H1 (cell line): ENCODE measurements at regions not wholly inside any gene's neighbourhood (a gene's known extent, or its start where the extent isn't known, plus 50 kb on each side); places are given as distances from the start of the nearest gene placed in this dataset.

Source experiments
- CTCF ChIA-PET: fragments of 300-600 bp; sonication (Branson Sonifier 250); formaldehyde crosslinking; loops from one replicate; lab custom pipeline; 2021; ENCODE audit not compliant: partially characterized antibody; lab: Charles Lee
- POLR2A ChIA-PET: fragments of 300-600 bp; sonication (Branson Sonifier 250); formaldehyde crosslinking; loops from one replicate; lab custom pipeline; 2021; ENCODE audit warnings: inconsistent platforms; ENCODE audit not compliant: partially characterized antibody; lab: Charles Lee
- DNase-seq, 2 experiments: peaks; one replicate each; pipeline versions ENCODE4 v3.0.0 to v3.0.0-alpha.2; 2010 to 2022; ENCODE audit warnings: low spot score in 2 of 2, low read depth in 1 of 2, mixed read lengths in 1 of 2
- FAIRE-seq: peaks from 2 replicates; lab custom pipeline; 2011; peaks lifted over from hg19 to GRCh38; lab: Jason Lieb, UNC
- H2AFZ ChIP-seq: 2 replicates; pipeline ENCODE4 v1.8.1; 2012; ENCODE audit warnings: low read length, inconsistent platforms
- H2AK5ac ChIP-seq: 2 replicates; pipeline ENCODE4 v1.6.1; 2013; ENCODE audit warnings: low read depth, low read length
- H2BK120ac ChIP-seq: replicated peaks from 2 replicates; pipeline ENCODE3; 2013; ENCODE audit warnings: low read depth, low read length, inconsistent platforms
- H2BK12ac ChIP-seq: 2 replicates; pipeline ENCODE4 v1.6.1; 2013; ENCODE audit warnings: low read depth, low read length
- H2BK15ac ChIP-seq: 2 replicates; pipeline ENCODE4 v1.6.1; 2013; ENCODE audit warnings: low read length
- H2BK20ac ChIP-seq: 2 replicates; pipeline ENCODE4 v1.6.1; 2013; ENCODE audit warnings: low read length
- H2BK5ac ChIP-seq: 2 replicates; pipeline ENCODE4 v1.6.1; 2013; ENCODE audit warnings: low read depth, low read length
- H3K14ac ChIP-seq: 2 replicates; pipeline ENCODE4 v1.6.1; 2013; ENCODE audit warnings: inconsistent platforms; ENCODE audit not compliant: insufficient read length
- H3K18ac ChIP-seq: 2 replicates; pipeline ENCODE4 v1.6.1; 2013; ENCODE audit warnings: low read length; ENCODE audit errors: extremely low read depth
- H3K23ac ChIP-seq: 2 replicates; pipeline ENCODE4 v1.6.1; 2013; ENCODE audit warnings: inconsistent platforms; ENCODE audit not compliant: insufficient read length
- H3K23me2 ChIP-seq: 2 replicates; pipeline ENCODE4 v1.6.1; 2013; ENCODE audit warnings: low read depth, low read length
- H3K27ac ChIP-seq: 2 replicates; pipeline ENCODE4 v1.6.1; 2011; ENCODE audit warnings: low read depth, low read length, inconsistent platforms
- H3K27me3 ChIP-seq, 4 experiments: replicated peaks in 1 of 4; 1 replicate in 1 of 4; 2 replicates in 3 of 4; pipeline versions ENCODE4 v1.6.1 to v1.8.1; 2011 to 2013; ENCODE audit warnings: low read length in 3 of 4, mild to moderate bottlenecking in 3 of 4, inconsistent platforms in 2 of 4, mixed read lengths in 2 of 4, moderate library complexity in 1 of 4; ENCODE audit not compliant: control insufficient read depth in 3 of 4, insufficient read depth in 3 of 4; ENCODE audit errors: extremely low read depth in 1 of 4
- H3K36me3 ChIP-seq, 4 experiments: 2 replicates each; pipeline versions ENCODE4 v1.6.1 to v1.8.1; 2011 to 2013; ENCODE audit warnings: mild to moderate bottlenecking in 4 of 4, low read length in 3 of 4, moderate library complexity in 2 of 4, control low read depth in 1 of 4, inconsistent platforms in 1 of 4; ENCODE audit not compliant: insufficient read depth in 4 of 4, control insufficient read depth in 2 of 4
- H3K4ac ChIP-seq: replicated peaks from 2 replicates; pipeline ENCODE3; 2013; ENCODE audit warnings: low read length, low read depth, mixed read lengths, inconsistent platforms; ENCODE audit not compliant: insufficient read length
- H3K4me1 ChIP-seq, 4 experiments: replicated peaks in 1 of 4; 1 replicate in 1 of 4; 2 replicates in 3 of 4; pipeline versions ENCODE4 v1.6.1 to v1.8.1; 2011 to 2013; ENCODE audit warnings: low read length in 3 of 4, inconsistent platforms in 2 of 4, mixed read lengths in 1 of 4; ENCODE audit not compliant: insufficient read depth in 4 of 4, control insufficient read depth in 3 of 4
- H3K4me2 ChIP-seq, 2 experiments: 2 replicates each; pipeline versions ENCODE4 v1.6.1 to v1.8.1; 2011 to 2013; ENCODE audit warnings: low read depth in 2 of 2, low read length in 2 of 2, control low read depth in 1 of 2, inconsistent platforms in 1 of 2, mild to moderate bottlenecking in 1 of 2; ENCODE audit not compliant: insufficient read depth in 1 of 2
- H3K4me3 ChIP-seq, 4 experiments: fragments of 200-600, 300-600 bp in 1 of 4; sonication (generic), shearing (Covaris generic), sonication (Bioruptor Twin) in 1 of 4; 2 replicates each; pipeline versions ENCODE4 v1.5.1 to v1.8.1; 2011 to 2016; ENCODE audit warnings: low read length in 4 of 4, low read depth in 3 of 4, control low read depth in 2 of 4, inconsistent platforms in 2 of 4, mild to moderate bottlenecking in 2 of 4, mixed read lengths in 1 of 4, moderate library complexity in 1 of 4; ENCODE audit not compliant: insufficient read depth in 2 of 4; ENCODE audit errors: extremely low read depth in 1 of 4
- H3K56ac ChIP-seq: replicated peaks from 2 replicates; pipeline ENCODE3; 2013; ENCODE audit warnings: low read depth, mild to moderate bottlenecking, mixed read lengths, low read length, inconsistent platforms; ENCODE audit not compliant: insufficient read length
- H3K79me1 ChIP-seq: 2 replicates; pipeline ENCODE4 v1.6.1; 2013; ENCODE audit warnings: low read depth, low read length, control low read depth
- H3K79me2 ChIP-seq, 2 experiments: 2 replicates each; pipeline versions ENCODE4 v1.6.1 to v1.8.1; 2012 to 2013; ENCODE audit warnings: low read length in 2 of 2, mild to moderate bottlenecking in 2 of 2, inconsistent platforms in 1 of 2; ENCODE audit not compliant: insufficient read depth in 2 of 2, control insufficient read depth in 1 of 2
- H3K9ac ChIP-seq, 4 experiments: replicated peaks in 1 of 4; 1 replicate in 1 of 4; 2 replicates in 3 of 4; pipeline versions ENCODE4 v1.6.1 to v1.8.1; 2011 to 2013; ENCODE audit warnings: low read depth in 3 of 4, low read length in 3 of 4, control low read depth in 2 of 4, mild to moderate bottlenecking in 2 of 4, moderate library complexity in 2 of 4, inconsistent platforms in 1 of 4; ENCODE audit errors: extremely low read depth in 1 of 4
- H3K9me3 ChIP-seq, 2 experiments: 2 replicates each; pipeline versions ENCODE4 v1.6.1 to v1.8.1; 2012 to 2013; ENCODE audit warnings: mild to moderate bottlenecking in 2 of 2, moderate library complexity in 2 of 2, control low read depth in 1 of 2, inconsistent platforms in 1 of 2, low read depth in 1 of 2, low read length in 1 of 2, mixed read lengths in 1 of 2; ENCODE audit not compliant: insufficient read depth in 2 of 2
- H4K20me1 ChIP-seq, 2 experiments: replicated peaks in 1 of 2; 2 replicates each; pipeline versions ENCODE3 to v1.8.1; 2011 to 2013; ENCODE audit warnings: inconsistent platforms in 2 of 2, low read length in 2 of 2, mild to moderate bottlenecking in 1 of 2; ENCODE audit not compliant: insufficient read depth in 2 of 2, control insufficient read depth in 1 of 2
- H4K5ac ChIP-seq: 2 replicates; pipeline ENCODE4 v1.6.1; 2013; ENCODE audit warnings: low read length, low read depth, mixed read lengths, inconsistent platforms; ENCODE audit not compliant: insufficient read length
- H4K8ac ChIP-seq: 2 replicates; pipeline ENCODE4 v1.8.0; 2013; ENCODE audit warnings: mild to moderate bottlenecking, moderate library complexity, low read length, inconsistent platforms; ENCODE audit not compliant: insufficient read depth; ENCODE audit errors: extremely low read depth
- H4K91ac ChIP-seq: replicated peaks from 2 replicates; pipeline ENCODE3; 2013; ENCODE audit warnings: low read length, mixed read lengths, inconsistent platforms; ENCODE audit not compliant: insufficient read length
- GABPA ChIP-seq: IDR thresholded peaks from 2 replicates; pipeline ENCODE4 v1.6.1; 2011; ENCODE audit warnings: mild to moderate bottlenecking, low read length, moderate library complexity, borderline replicate concordance; ENCODE audit not compliant: insufficient read depth
- HDAC2 ChIP-seq, 2 experiments: fragments of 300-600 bp in 1 of 2; sonication (generic) in 1 of 2; IDR thresholded peaks; 2 replicates each; pipeline ENCODE4 v1.6.1; 2011 to 2012; ENCODE audit warnings: low read depth in 2 of 2, low read length in 2 of 2, mild to moderate bottlenecking in 2 of 2, moderate library complexity in 2 of 2, borderline replicate concordance in 1 of 2, inconsistent platforms in 1 of 2
- KDM1A ChIP-seq: fragments of 200-600, 300-600 bp; sonication (generic); IDR thresholded peaks from 2 replicates; pipeline ENCODE4 v1.7.1; 2016; ENCODE audit warnings: mild to moderate bottlenecking, low read length, borderline replicate concordance
- SIRT6 ChIP-seq: IDR thresholded peaks from one replicate; pipeline ENCODE4 v1.7.1; 2012; ENCODE audit warnings: low read length, inconsistent platforms
- SP4 ChIP-seq: IDR thresholded peaks from 2 replicates; pipeline ENCODE4 v1.6.1; 2012; ENCODE audit warnings: low read length, inconsistent platforms
- TAF7 ChIP-seq: optimal IDR thresholded peaks from 2 replicates; pipeline ENCODE3; 2011; ENCODE audit warnings: low read depth, mild to moderate bottlenecking, inconsistent platforms, low read length, moderate library complexity, borderline replicate concordance
- WGBS, 2 experiments: shearing (Covaris generic) in 1 of 2; methylation state at CpG; one replicate each; pipeline versions ENCODE4 v1.1.6 to v1.1.7; 2013 to 2015; ENCODE audit warnings: low lambda C conversion rate in 2 of 2, mixed read lengths in 2 of 2, inconsistent platforms in 1 of 2, low coverage in 1 of 2, missing lambda C conversion rate in 1 of 2; ENCODE audit not compliant: insufficient replicate concordance in 2 of 2, insufficient coverage in 1 of 2, insufficient read length in 1 of 2; ENCODE audit errors: extremely low coverage in 1 of 2, missing lambda C conversion rate in 1 of 2; 5-methylcytosine and 5-hydroxymethylcytosine counted together

- Histone ChIP-seq H3K4me3 (no peak overlapping the region), H4K20me1 (no peaks in the 10 kb centered on the region), H4K91ac (no peak overlapping the region), H3K56ac (no peak overlapping the region), H3K79me1 (no peaks in the 10 kb centered on the region), H3K9ac (no peak overlapping the region), H2AFZ (no peak overlapping the region), H3K23ac (no peak overlapping the region), H2AK5ac (no peak overlapping the region), H3K27ac (no peak overlapping the region), H3K79me2 (no peaks in the 10 kb centered on the region), H3K4me1 (no peaks in the 10 kb centered on the region), H2BK5ac (no peak overlapping the region), H2BK15ac (no peak overlapping the region), H3K23me2 (peaks cover 2% of the 10 kb centered on the region; the same call in 1 of the 2 replicates), H3K4ac (no peak overlapping the region), H3K36me3 (no peaks in the 10 kb centered on the region), H2BK12ac (no peak overlapping the region), H3K18ac (no peak overlapping the region), H4K8ac (no peak overlapping the region), H3K27me3 (no peaks in the 10 kb centered on the region), H2BK120ac (no peak overlapping the region), H4K5ac (no peak overlapping the region), H2BK20ac (no peak overlapping the region)
- ChIA-PET POLR2A (no interaction called here), CTCF (interaction anchor here (1.3 to 1.9 kb wide), 3 partner anchors 33 to 206 kb away, joined by 3 to 6 read pairs (median 4); no protein-coding TSS in a partner anchor)
- 69% methylated on average over 5 of the region's 5 CpGs; no CpG with 5 or more reads in 1 of the 2 experiments for WGBS, 2 experiments
- DNase-seq (no peak), FAIRE-seq (no peak)
- no peak for TF ChIP-seq KDM1A
- no peak for TF ChIP-seq SP4
- TF ChIP-seq HDAC2 (IDR thresholded peaks at IDR 0.05; ENCODE audit: borderline replicate concordance in 1 of 2, low read depth in 2 of 2, low read length in 2 of 2), result no peak
- TF ChIP-seq GABPA, result no peak
- no peak for TF ChIP-seq TAF7
- no peak for TF ChIP-seq SIRT6
- TF ChIP-seq, all 59 proteins: peak for 0
- Histone ChIP-seq H3K4me2 (no peak overlapping the region), H3K14ac (no peak overlapping the region), H3K9me3 (no peaks in the 10 kb centered on the region)
Measured at GRCh38 chr20:22941550-22941949, 93.6 kb upstream of the SSTR4 start.
